Progenitor cell of endocrine pancreas (in vitro differentiated cells): ENCODE measurements at regions not wholly inside any gene's neighbourhood (a gene's known extent, or its start where the extent isn't known, plus 50 kb on each side); places are given as distances from the start of the nearest gene placed in this dataset.
"Not testable (repeated sequence)": the region's sequence is repeated elsewhere in the genome, so short reads cannot be mapped to it uniquely, and the experiment has no call there.

ENCODE experiments used
- DNase-seq: peaks from one replicate; pipeline ENCODE4 v3.0.0; 2021; ENCODE audit warnings: low spot score; ENCODE audit not compliant: unreplicated experiment
- H3K27ac Mint-ChIP-seq: 2 replicates; pipeline ENCODE4 v1.8.0; 2021; ENCODE audit warnings: mild to moderate bottlenecking, moderate library complexity, mixed read lengths
- H3K27me3 Mint-ChIP-seq: 2 replicates; pipeline ENCODE4 v1.8.0; 2021; ENCODE audit warnings: mixed read lengths
- H3K36me3 Mint-ChIP-seq: 2 replicates; pipeline ENCODE4 v1.8.0; 2022; ENCODE audit warnings: mixed read lengths; ENCODE audit not compliant: insufficient read depth
- H3K4me1 Mint-ChIP-seq: 2 replicates; pipeline ENCODE4 v1.8.0; 2021; ENCODE audit warnings: low read depth, mixed read lengths
- H3K4me3 Mint-ChIP-seq: 2 replicates; pipeline ENCODE4 v1.8.0; 2021; ENCODE audit warnings: low read depth, mild to moderate bottlenecking, moderate library complexity, mixed read lengths
- H3K9me3 Mint-ChIP-seq: 2 replicates; pipeline ENCODE4 v1.8.0; 2021; ENCODE audit warnings: low read depth, mixed read lengths
- CTCF ChIP-seq: fragments of 200-600 bp; sonication (generic); IDR thresholded peaks from one replicate; pipeline ENCODE4 v1.5.0; 2021; ENCODE audit warnings: antibody characterized with exemption, mild to moderate bottlenecking; ENCODE audit not compliant: unreplicated experiment

GRCh38 chr18:41058351-41059125 is 896.5 kb upstream of the PIK3C3 start:
- H3K4me1 Mint-ChIP-seq, result no peaks in the 10 kb centered on the region
- no peak for TF ChIP-seq CTCF
- H3K27me3 Mint-ChIP-seq, result no peaks in the 10 kb centered on the region
- H3K9me3 Mint-ChIP-seq, result peaks cover 2% of the 10 kb centered on the region
- H3K36me3 Mint-ChIP-seq, result no peaks in the 10 kb centered on the region
- no peak overlapping the region for H3K4me3 Mint-ChIP-seq
- no peak overlapping the region for H3K27ac Mint-ChIP-seq
- no peak for DNase-seq

- H3K4me1 Mint-ChIP-seq, result no peaks in the 10 kb centered on the region
- H3K36me3 Mint-ChIP-seq, result no peaks in the 10 kb centered on the region
- H3K4me3 Mint-ChIP-seq, result no peak overlapping the region
- no peak for DNase-seq
- H3K27me3 Mint-ChIP-seq, result no peaks in the 10 kb centered on the region
- TF ChIP-seq CTCF, result no peak
- H3K9me3 Mint-ChIP-seq, result peaks cover 4% of the 10 kb centered on the region
- H3K27ac Mint-ChIP-seq, result no peak overlapping the region
These were observed 902.4 kb upstream of the PIK3C3 start for GRCh38 chr18:41052625-41053024.

- not testable (repeated sequence) for DNase-seq, H3K9me3 Mint-ChIP-seq, H3K36me3 Mint-ChIP-seq, H3K27ac Mint-ChIP-seq, H3K27me3 Mint-ChIP-seq, H3K4me3 Mint-ChIP-seq, H3K4me1 Mint-ChIP-seq
These were observed 908.8 kb upstream of the PIK3C3 start for GRCh38 chr18:41046250-41046649.

- Mint-ChIP-seq H3K4me3 (no peak overlapping the region), H3K27me3 (no peaks in the 10 kb centered on the region), H3K9me3 (peaks cover 5% of the 10 kb centered on the region), H3K4me1 (no peaks in the 10 kb centered on the region), H3K27ac (no peak overlapping the region), H3K36me3 (no peaks in the 10 kb centered on the region)
- no peak for DNase-seq
- no peak for TF ChIP-seq CTCF
These were observed 911.2 kb upstream of the PIK3C3 start for GRCh38 chr18:41043876-41044275.

GRCh38 chr18:41042866-41043265 is 912.2 kb upstream of the PIK3C3 start:
- H3K27ac Mint-ChIP-seq, result no peak overlapping the region
- H3K27me3 Mint-ChIP-seq, result no peaks in the 10 kb centered on the region
- no peaks in the 10 kb centered on the region for H3K4me1 Mint-ChIP-seq
- no peak for TF ChIP-seq CTCF
- DNase-seq, result no peak
- H3K9me3 Mint-ChIP-seq, result peaks cover 5% of the 10 kb centered on the region
- H3K36me3 Mint-ChIP-seq, result no peaks in the 10 kb centered on the region
- no peak overlapping the region for H3K4me3 Mint-ChIP-seq

GRCh38 chr18:41038071-41038470 is 917.0 kb upstream of the PIK3C3 start:
- Mint-ChIP-seq H3K9me3 (peaks cover 5% of the 10 kb centered on the region), H3K27ac (no peak overlapping the region), H3K27me3 (no peaks in the 10 kb centered on the region), H3K36me3 (no peaks in the 10 kb centered on the region), H3K4me1 (peaks cover 8% of the 10 kb centered on the region), H3K4me3 (no peak overlapping the region)
- TF ChIP-seq CTCF, result no peak
- DNase-seq, result no peak
